Adrenal gland (tissue), 9 donors: ENCODE measurements at regions not wholly inside any gene's neighbourhood (a gene's known extent, or its start where the extent isn't known, plus 50 kb on each side); places are given as distances from the start of the nearest gene placed in this dataset.

Experiments used
- DNase-seq, 7 donors: peaks; one replicate each; pipeline ENCODE4 v3.0.0-alpha.2; 2019 to 2020
- H3K27ac ChIP-seq, 5 donors: fragments of 200-600 bp; sonication (generic) in 4 of 5; 1 replicate in 3 of 5; 2 replicates in 2 of 5; pipeline versions ENCODE4 v1.5.1 to v1.8.0; 2016 to 2020; ENCODE audit warnings: mild to moderate bottlenecking in 1 of 5
- H3K27me3 ChIP-seq: fragments of 200-600 bp; 2 replicates; pipeline ENCODE4 v1.8.0; 2021
- H3K36me3 ChIP-seq, 2 donors: fragments of 200-600 bp; replicated peaks in 1 of 2; 1 replicate in 1 of 2; 2 replicates in 1 of 2; pipeline versions ENCODE4 v1.5.1 to v1.8.0; 2018 to 2022
- H3K4me1 ChIP-seq, 2 donors: fragments of 200-600 bp; replicated peaks in 1 of 2; 1 replicate in 1 of 2; 2 replicates in 1 of 2; pipeline versions ENCODE4 v1.5.1 to v1.8.0; 2018 to 2021
- H3K4me3 ChIP-seq, 4 donors: fragments of 200-600 bp; sonication (generic) in 3 of 4; one replicate each; pipeline ENCODE4 v1.5.1; 2016 to 2018
- H3K9me3 ChIP-seq, 3 donors: fragments of 200-600 bp; sonication (generic) in 1 of 3; replicated peaks in 1 of 3; 1 replicate in 2 of 3; 2 replicates in 1 of 3; pipeline versions ENCODE4 v1.5.1 to v1.8.0; 2016 to 2021
- POLR2A ChIP-seq, 2 donors: fragments of 450-650 bp; IDR thresholded peaks; one replicate each; pipeline ENCODE4 v1.6.1; 2017; ENCODE audit warnings: antibody characterized with exemption in 2 of 2, mild to moderate bottlenecking in 2 of 2, moderate library complexity in 1 of 2
- WGBS, 4 donors: extraction: QIAGEN DNeasy Blood & Tissue Kit in 2 of 4; methylation state at CpG; one replicate each; pipeline versions ENCODE4 v1.1.5 to v1.1.7; 2013 to 2017; 5-methylcytosine and 5-hydroxymethylcytosine counted together
- intact Hi-C, 2 donors: fragments of 100-400 bp; cut with DNase I; formaldehyde crosslinking; loops; one replicate each; pipeline versions ENCODE4 v1.14.1 to v1.15.0; 2022 to 2023
- TF ChIP-seq, protein P1 (sequence below), 6 experiments: fragments of 450-650 bp in 4 of 6; fragments of 200-600 bp in 2 of 6; sonication (generic) in 1 of 6; IDR thresholded peaks; 1 replicate in 5 of 6; 2 replicates in 1 of 6; pipeline versions ENCODE4 v1.5.1 to v1.8.0; 2016 to 2021; ENCODE audit warnings: antibody characterized with exemption in 6 of 6, mild to moderate bottlenecking in 2 of 6, moderate library complexity in 1 of 6
- donor health status: healthy with polysubstance abuse.
- donor health status: Bipolar disorder and iron deficiency.
- donor health status: DM: yes; HTN: yes; CAD: no.
- donor health status: DM: no; HTN: no; CAD: no.
- donor health status: DM: no; HTN: no; CAD: no.

DNA sequence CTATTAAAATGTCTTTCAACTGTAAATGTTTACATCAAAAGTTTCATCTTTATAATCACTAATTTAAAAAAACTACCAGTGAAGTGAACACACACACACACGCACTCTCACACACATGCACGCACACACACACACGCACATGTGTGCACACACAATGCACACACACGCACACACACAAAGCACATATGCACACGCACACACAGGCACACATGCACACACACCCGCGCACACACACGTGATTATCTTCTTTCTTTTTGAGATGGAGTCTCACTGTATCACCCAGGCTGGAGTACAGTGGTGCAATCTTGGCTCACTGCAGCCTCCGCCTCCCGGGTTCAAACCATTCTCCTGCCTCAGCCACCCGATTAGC is 80.0 kb upstream of the FRMD1 start:
- 83 to 92% (median 86%) methylated on average over 11 of the region's 11 CpGs for WGBS, 4 donors
- H3K27ac ChIP-seq = no peak overlapping the region
- no peaks in the 10 kb centered on the region for H3K27me3 ChIP-seq
- TF ChIP-seq, protein P1, sequence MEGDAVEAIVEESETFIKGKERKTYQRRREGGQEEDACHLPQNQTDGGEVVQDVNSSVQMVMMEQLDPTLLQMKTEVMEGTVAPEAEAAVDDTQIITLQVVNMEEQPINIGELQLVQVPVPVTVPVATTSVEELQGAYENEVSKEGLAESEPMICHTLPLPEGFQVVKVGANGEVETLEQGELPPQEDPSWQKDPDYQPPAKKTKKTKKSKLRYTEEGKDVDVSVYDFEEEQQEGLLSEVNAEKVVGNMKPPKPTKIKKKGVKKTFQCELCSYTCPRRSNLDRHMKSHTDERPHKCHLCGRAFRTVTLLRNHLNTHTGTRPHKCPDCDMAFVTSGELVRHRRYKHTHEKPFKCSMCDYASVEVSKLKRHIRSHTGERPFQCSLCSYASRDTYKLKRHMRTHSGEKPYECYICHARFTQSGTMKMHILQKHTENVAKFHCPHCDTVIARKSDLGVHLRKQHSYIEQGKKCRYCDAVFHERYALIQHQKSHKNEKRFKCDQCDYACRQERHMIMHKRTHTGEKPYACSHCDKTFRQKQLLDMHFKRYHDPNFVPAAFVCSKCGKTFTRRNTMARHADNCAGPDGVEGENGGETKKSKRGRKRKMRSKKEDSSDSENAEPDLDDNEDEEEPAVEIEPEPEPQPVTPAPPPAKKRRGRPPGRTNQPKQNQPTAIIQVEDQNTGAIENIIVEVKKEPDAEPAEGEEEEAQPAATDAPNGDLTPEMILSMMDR (IDR thresholded peaks at IDR 0.05) = no peak
- no peak for TF ChIP-seq POLR2A (IDR thresholded peaks at IDR 0.05)
- no peaks in the 10 kb centered on the region for H3K36me3 ChIP-seq
- DNase-seq = peak in 1 of 7 donors; percentile 5
- intact Hi-C loops = no loop called here
- no peak overlapping the region for H3K4me3 ChIP-seq
- H3K4me1 ChIP-seq = peaks cover 6% of the 10 kb centered on the region in 2 donors
- H3K9me3 ChIP-seq = no peaks in the 10 kb centered on the region

DNA sequence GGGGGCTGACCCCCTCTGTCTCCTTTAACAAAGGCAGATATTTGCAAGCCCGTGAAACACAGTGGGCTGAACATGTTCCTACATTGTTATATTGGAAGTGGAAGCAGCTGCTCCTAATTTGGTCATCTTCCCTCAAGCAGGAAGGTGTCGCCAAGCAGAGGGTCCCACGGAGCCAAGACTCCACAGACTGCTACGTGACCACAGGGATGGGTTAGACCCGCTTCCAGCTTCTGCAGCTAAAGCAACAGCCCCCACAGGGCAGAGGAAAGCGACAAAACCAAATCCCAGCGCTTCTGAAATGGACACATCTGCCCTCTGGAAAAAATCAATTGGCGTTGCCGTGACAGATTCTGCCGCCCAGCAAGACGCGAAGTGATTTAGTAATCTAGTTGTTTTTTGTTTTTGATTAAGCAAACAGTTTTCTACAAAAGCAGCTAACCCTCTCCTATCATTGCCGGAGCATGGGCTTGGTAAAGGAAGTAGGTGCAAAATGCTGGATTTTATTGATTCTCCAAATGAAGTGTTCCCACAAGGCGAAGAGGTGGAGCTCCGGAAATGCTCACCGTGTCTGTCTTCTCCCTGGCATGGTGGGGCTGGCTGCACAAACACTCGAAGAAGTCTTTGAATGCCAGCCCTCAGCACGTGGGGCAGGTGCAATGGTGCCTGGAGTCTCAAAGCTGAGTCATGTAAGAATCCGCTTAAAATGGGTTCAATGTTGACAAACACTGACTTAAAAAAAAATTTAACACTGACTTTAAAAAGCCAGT is 79.4 kb upstream of the FRMD1 start:
- no peak for DNase-seq
- WGBS, 4 donors = 35 to 48% (median 41%) methylated on average over 19 of the region's 19 CpGs

DNA sequence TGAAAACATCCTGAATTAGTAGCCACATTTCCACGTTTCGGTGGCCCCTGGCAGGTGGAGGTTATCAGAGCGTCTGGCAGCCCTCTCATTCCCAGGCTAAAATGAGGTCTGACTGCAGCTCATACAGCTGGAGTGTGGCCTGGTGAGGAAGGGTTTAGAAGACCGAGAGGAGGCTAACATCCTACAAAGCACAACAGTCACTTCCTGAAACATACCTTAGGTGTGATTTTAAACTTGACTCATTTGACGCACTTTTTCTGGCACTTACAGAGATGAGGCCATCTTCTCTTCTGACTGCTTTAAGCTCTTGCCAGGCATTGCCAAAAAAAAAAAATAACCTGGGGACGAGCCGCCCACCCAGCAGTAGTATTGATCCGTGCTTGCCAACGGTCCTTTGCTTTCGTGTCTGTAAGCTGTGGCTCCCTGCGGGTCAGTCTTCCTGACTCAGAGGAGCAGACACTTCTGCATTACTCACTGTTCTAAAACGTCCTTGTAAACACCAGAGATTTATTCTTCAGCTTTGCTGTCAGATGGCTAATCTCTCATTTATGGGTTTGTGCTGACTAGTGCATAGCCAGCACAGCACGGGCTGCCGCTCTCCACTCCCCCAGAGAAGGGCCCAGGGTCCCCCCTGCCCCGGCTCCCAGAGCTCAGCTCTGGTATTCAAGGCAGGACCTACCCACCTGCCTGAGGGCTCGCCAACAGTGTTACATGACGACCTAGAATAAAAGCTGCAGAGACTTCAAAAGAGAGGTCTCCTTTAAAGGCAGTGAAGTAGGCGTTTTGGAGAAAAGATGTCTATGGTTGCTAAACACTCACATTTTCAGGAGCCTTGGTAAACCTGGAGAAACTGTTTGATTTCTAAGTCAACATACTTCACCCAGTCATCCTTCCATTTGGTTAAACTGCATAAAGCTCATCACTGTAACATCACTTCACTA is 78.5 kb upstream of the FRMD1 start:
- Histone ChIP-seq H3K27me3 (no peaks in the 10 kb centered on the region), H3K27ac (no peak overlapping the region), H3K4me3 (no peak overlapping the region), H3K36me3 (no peaks in the 10 kb centered on the region), H3K4me1 (peaks cover 6% of the 10 kb centered on the region in 2 donors), H3K9me3 (no peaks in the 10 kb centered on the region)
- intact Hi-C loops = no loop called here
- WGBS, 4 donors = 22 to 34% (median 28%) methylated on average over 17 to 18 of the region's 18 CpGs
- TF ChIP-seq POLR2A (IDR thresholded peaks at IDR 0.05) = no peak
- TF ChIP-seq, protein P1 (IDR thresholded peaks at IDR 0.05) = no peak
- DNase-seq = peak in 3 of 7 donors; percentile 22 to 41 (median 40)

More for the DNA sequence above, 79.4 kb upstream of the FRMD1 start:
- H3K9me3 ChIP-seq = no peaks in the 10 kb centered on the region
- intact Hi-C loops = no loop called here
- no peaks in the 10 kb centered on the region for H3K27me3 ChIP-seq
- no peak for TF ChIP-seq POLR2A (IDR thresholded peaks at IDR 0.05)
- TF ChIP-seq, protein P1 (IDR thresholded peaks at IDR 0.05) = no peak
- H3K27ac ChIP-seq = no peak overlapping the region
- H3K4me1 ChIP-seq = peaks cover 6% of the 10 kb centered on the region in 2 donors
- H3K36me3 ChIP-seq = no peaks in the 10 kb centered on the region
- H3K4me3 ChIP-seq = no peak overlapping the region

DNA sequence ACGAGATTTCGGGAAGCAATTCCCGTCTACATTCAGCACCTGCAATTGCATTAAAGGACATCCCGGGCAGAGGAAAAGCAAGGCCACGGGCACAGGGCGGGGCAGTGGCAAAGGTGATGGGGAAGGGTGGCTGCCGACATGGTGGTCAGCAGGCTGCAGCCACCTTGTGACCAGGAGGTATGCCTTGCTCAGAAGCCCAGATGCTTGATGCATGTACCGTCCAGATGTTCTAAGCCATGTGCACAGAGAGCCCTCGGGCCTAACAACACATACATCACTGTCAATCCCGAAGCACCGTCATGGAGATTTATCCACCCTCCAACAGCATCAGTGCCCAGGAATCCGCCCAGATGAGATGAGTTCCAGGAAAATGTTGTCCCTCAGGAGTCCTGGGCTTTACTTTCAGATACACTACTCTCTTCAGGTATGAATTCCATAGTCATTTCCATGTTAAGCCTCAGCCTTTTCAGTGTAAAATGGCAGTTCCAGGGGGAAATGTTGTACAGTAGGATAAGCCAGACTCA is 77.8 kb upstream of the FRMD1 start:
- no peaks in the 10 kb centered on the region for H3K36me3 ChIP-seq
- H3K4me1 ChIP-seq = peaks cover 6% of the 10 kb centered on the region in 2 donors
- intact Hi-C loops = no loop called here
- H3K9me3 ChIP-seq = no peaks in the 10 kb centered on the region
- H3K27ac ChIP-seq = no peak overlapping the region
- DNase-seq = no peak
- no peak overlapping the region for H3K4me3 ChIP-seq
- TF ChIP-seq, protein P1 (IDR thresholded peaks at IDR 0.05) = no peak
- no peak for TF ChIP-seq POLR2A (IDR thresholded peaks at IDR 0.05)
- 73 to 86% (median 75%) methylated on average over 8 to 12 of the region's 12 CpGs for WGBS, 4 donors
- no peaks in the 10 kb centered on the region for H3K27me3 ChIP-seq
